ENCODE measurements at regions not wholly inside any gene's neighbourhood (a gene's known extent, or its start where the extent isn't known, plus 50 kb on each side); places are given as distances from the start of the nearest gene placed in this dataset.

GRCh38 chr1:98387701-98388100 is 273.8 kb upstream of the SNX7 start:
- no peak overlapping the region for H3K4me3 ChIP-seq (ENCODE audit: low read length)
- H4K20me1 ChIP-seq (ENCODE audit: insufficient read depth): no peaks in the 10 kb centered on the region
- no peaks in the 10 kb centered on the region for H3K27me3 ChIP-seq (ENCODE audit: insufficient read depth, low read depth, low read length)
- H3F3A ChIP-seq (ENCODE audit: insufficient read depth, low read length, poor library complexity, severe bottlenecking): no peaks in the 10 kb centered on the region
- H3K9me3 ChIP-seq (ENCODE audit: low read length): no peaks in the 10 kb centered on the region
- no peak overlapping the region for H2AFZ ChIP-seq (ENCODE audit: low read depth, low read length)
- H3K9ac ChIP-seq (ENCODE audit: low read length): no peak overlapping the region
- no peaks in the 10 kb centered on the region for H3K9me2 ChIP-seq (ENCODE audit: insufficient read depth, low read length)
- H3K36me3 ChIP-seq (ENCODE audit: insufficient read depth, low read length): no peaks in the 10 kb centered on the region
- H3K79me2 ChIP-seq (replicated peaks; ENCODE audit: insufficient read depth, low read length): no peaks in the 10 kb centered on the region
- no peak overlapping the region for H3K4me2 ChIP-seq (ENCODE audit: low read length)
- TF ChIP-seq REST (IDR thresholded peaks at IDR 0.05; ENCODE audit: borderline replicate concordance) (no peak), POLR2AphosphoS5 (IDR thresholded peaks at IDR 0.05) (no peak), EZH2 (IDR thresholded peaks at IDR 0.05; ENCODE audit: borderline replicate concordance, insufficient read depth, low read length, poor library complexity, severe bottlenecking) (no peak), EP300 (conservative IDR thresholded peaks at IDR 0.05; ENCODE audit: poor library complexity, severe bottlenecking) (no peak), SMC3 (conservative IDR thresholded peaks at IDR 0.05; ENCODE audit: poor library complexity) (no peak), RAD21 (conservative IDR thresholded peaks at IDR 0.05) (no peak), CTCF (IDR thresholded peaks at IDR 0.05; ENCODE audit: poor library complexity, severe bottlenecking) (no peak), TAF1 (IDR thresholded peaks at IDR 0.05; ENCODE audit: low read depth) (no peak), MXI1 (conservative IDR thresholded peaks at IDR 0.05; ENCODE audit: poor library complexity, severe bottlenecking) (no peak)
- no peak overlapping the region for H3K27ac ChIP-seq (ENCODE audit: low read length)

DNA sequence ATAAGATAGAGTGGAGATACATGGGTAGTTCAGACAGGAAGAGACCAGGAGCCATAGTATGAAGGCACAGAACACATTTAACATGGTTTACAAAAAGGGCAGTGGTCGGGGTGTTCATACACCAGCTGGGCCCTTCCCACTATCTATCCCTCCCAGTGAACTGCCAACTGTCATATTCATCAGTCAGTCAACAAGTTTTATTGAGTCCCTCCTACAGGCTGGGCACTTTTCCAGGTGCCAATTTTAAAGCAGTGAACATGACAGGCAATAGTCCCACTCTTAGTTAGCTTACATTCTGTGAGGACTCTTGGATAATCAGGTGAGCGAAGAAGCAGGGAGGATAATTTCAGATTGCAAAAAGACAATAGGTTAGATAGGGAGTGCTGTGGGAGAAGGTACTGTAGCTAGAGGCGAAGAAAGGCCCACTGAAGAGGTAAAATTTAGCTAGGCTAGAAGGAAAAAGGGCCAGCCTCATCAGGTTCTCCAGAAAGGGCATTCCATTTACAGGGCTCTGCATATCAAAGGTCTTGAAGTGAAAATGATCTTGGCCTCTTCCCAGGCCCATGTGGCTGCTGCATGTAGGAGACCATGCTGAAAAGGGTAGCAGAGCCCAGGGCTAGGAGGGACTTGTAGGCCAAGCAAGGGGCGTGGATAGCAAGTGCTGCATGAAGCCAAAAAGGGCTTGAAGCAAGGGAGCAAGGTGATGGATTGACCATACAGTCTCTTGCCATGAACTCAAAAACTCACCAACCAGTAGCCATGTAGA is 274.7 kb upstream of the SNX7 start:
- Histone ChIP-seq H3K9me2 (ENCODE audit: insufficient read depth, low read length) (no peaks in the 10 kb centered on the region), H4K20me1 (ENCODE audit: insufficient read depth) (no peaks in the 10 kb centered on the region), H3K4me3 (ENCODE audit: low read length) (no peak overlapping the region), H3K9ac (ENCODE audit: low read length) (no peak overlapping the region), H3K4me2 (ENCODE audit: low read length) (no peak overlapping the region), H3K9me3 (ENCODE audit: low read length) (no peaks in the 10 kb centered on the region), H3K27ac (ENCODE audit: low read length) (no peak overlapping the region), H3K36me3 (ENCODE audit: insufficient read depth, low read length) (no peaks in the 10 kb centered on the region), H2AFZ (ENCODE audit: low read depth, low read length) (no peak overlapping the region), H3K27me3 (ENCODE audit: insufficient read depth, low read depth, low read length) (no peaks in the 10 kb centered on the region), H3K79me2 (replicated peaks; ENCODE audit: insufficient read depth, low read length) (no peaks in the 10 kb centered on the region), H3F3A (ENCODE audit: insufficient read depth, low read length, poor library complexity, severe bottlenecking) (no peaks in the 10 kb centered on the region)
- TF ChIP-seq MXI1 (conservative IDR thresholded peaks at IDR 0.05; ENCODE audit: poor library complexity, severe bottlenecking) (no peak), POLR2AphosphoS5 (IDR thresholded peaks at IDR 0.05) (no peak)
